SHP77 (cell line): ENCODE measurements at regions not wholly inside any gene's neighbourhood (a gene's known extent, or its start where the extent isn't known, plus 50 kb on each side); places are given as distances from the start of the nearest gene placed in this dataset.
"Not testable (repeated sequence)": the region's sequence is repeated elsewhere in the genome, so short reads cannot be mapped to it uniquely, and the experiment has no call there.

ENCODE experiments used
- DNase-seq, 2 experiments: peaks; one replicate each; lab custom pipeline; 2025; lab: John Stamatoyannopoulos, UW

GRCh38 chr21:20108976-20109540 is 889.2 kb upstream of the NCAM2 start:
- no peak for DNase-seq

- DNase-seq, result no peak
Measured at GRCh38 chr21:20110368-20110767, 887.8 kb upstream of the NCAM2 start.

GRCh38 chr21:20151741-20152140 is 846.5 kb upstream of the NCAM2 start:
- DNase-seq, result no peak

GRCh38 chr21:20163167-20163566 is 835.0 kb upstream of the NCAM2 start:
- no peak for DNase-seq

GRCh38 chr21:20167059-20167458 is 831.1 kb upstream of the NCAM2 start:
- DNase-seq, result no peak

GRCh38 chr21:20169812-20170576 is 828.2 kb upstream of the NCAM2 start:
- no peak for DNase-seq

- no peak for DNase-seq
Measured at GRCh38 chr21:20186186-20186585, 812.0 kb upstream of the NCAM2 start.

- no peak for DNase-seq
Measured at GRCh38 chr21:20187028-20187427, 811.2 kb upstream of the NCAM2 start.

- DNase-seq, result not testable (repeated sequence)
Measured at GRCh38 chr21:20201323-20201722, 796.9 kb upstream of the NCAM2 start.

GRCh38 chr21:20207335-20207734 is 790.9 kb upstream of the NCAM2 start:
- DNase-seq, result no peak

- no peak for DNase-seq
Measured at GRCh38 chr21:20215959-20216358, 782.2 kb upstream of the NCAM2 start.

GRCh38 chr21:20220586-20220985 is 777.6 kb upstream of the NCAM2 start:
- DNase-seq, result no peak

- DNase-seq, result not testable (repeated sequence)
Measured at GRCh38 chr21:20221981-20222380, 776.2 kb upstream of the NCAM2 start.

- not testable (repeated sequence) for DNase-seq
Measured at GRCh38 chr21:20236649-20237048, 761.6 kb upstream of the NCAM2 start.

GRCh38 chr21:20249401-20249800 is 748.8 kb upstream of the NCAM2 start:
- no peak for DNase-seq

- DNase-seq, result no peak
Measured at GRCh38 chr21:20250337-20250736, 747.9 kb upstream of the NCAM2 start.

- no peak for DNase-seq
Measured at GRCh38 chr21:20253261-20253660, 744.9 kb upstream of the NCAM2 start.

GRCh38 chr21:20254964-20255363 is 743.2 kb upstream of the NCAM2 start:
- no peak for DNase-seq

GRCh38 chr21:20257052-20257740 is 741.0 kb upstream of the NCAM2 start:
- no peak for DNase-seq

GRCh38 chr21:20258542-20258941 is 739.7 kb upstream of the NCAM2 start:
- DNase-seq, result no peak

- no peak for DNase-seq
Measured at GRCh38 chr21:20259031-20259867, 739.0 kb upstream of the NCAM2 start.

GRCh38 chr21:20260124-20260523 is 738.1 kb upstream of the NCAM2 start:
- DNase-seq, result no peak
